GM19467 (cell line): ENCODE measurements at regions not wholly inside any gene's neighbourhood (a gene's known extent, or its start where the extent isn't known, plus 50 kb on each side); places are given as distances from the start of the nearest gene placed in this dataset.

ENCODE experiments used
- ATAC-seq: cut with Tn5 transposase; IDR thresholded peaks from one replicate; pipeline ENCODE4 v1.9.1; 2021; ENCODE audit warnings: mild to moderate bottlenecking, moderate library complexity; ENCODE audit not compliant: unreplicated experiment

DNA sequence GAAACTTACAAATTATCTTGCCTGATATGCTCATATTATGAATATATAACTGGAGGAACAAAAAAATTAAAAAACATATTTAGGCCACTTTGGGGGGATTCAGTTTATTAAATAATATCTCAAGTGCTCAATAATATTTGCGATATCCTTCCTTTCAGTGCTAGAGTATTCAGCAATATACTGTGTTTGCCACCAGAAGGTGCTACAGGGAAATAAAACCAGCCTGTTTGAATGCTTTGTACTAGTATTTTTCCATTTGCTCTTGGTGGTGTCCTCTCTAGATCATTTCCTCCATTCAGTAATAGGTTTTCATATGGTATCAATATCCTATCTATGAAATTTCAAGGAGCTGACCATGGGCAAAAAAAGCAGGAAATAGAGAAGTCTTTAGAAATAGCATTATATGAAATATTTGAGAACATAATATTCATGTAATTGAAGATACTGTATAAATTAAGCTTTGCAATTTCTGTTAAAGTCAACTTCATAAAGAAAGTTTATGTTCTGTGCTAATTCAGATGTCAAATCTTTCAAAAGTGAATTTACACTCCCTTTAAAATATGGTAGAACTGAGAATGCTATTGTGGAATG lies 106.2 kb upstream of the NAV3 start:
- no peak for ATAC-seq

DNA sequence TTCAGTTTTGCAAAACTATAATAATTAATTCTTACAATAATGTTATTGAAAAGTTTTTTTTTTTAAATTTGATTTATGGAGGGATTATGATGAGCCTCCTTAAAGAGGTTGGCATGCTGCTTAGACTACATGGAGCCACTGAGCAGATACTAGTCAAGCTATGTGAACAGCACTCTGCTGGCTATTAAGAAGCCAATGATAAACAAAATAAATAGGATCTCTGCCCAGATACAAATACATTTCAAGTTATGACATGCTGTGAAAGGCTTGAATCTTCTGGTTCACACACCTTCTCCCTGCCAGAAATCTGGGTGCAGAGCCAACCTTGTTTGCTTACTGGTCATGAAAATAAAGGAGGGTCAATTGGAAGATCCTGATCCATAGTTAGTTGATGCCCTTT lies 107.4 kb upstream of the NAV3 start:
- ATAC-seq = no peak

DNA sequence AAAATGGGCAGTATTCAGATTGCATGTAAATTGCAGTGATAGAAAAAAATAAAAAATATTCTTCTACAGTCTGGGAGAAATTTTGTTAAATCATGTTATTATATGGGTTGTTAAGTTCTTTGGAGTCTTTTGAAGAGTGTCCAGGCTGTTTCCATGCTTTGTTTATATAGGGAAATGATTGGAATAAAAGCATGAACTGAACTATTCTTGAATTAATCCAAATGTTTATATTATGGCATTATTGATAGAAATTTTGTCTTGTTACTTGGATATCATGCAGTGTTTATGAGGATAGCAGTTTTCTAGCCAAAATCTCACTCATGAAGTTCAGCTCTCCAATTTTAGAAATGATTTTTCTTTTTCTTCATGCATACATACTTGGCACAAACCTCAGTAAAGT lies 108.2 kb upstream of the NAV3 start:
- no peak for ATAC-seq

DNA sequence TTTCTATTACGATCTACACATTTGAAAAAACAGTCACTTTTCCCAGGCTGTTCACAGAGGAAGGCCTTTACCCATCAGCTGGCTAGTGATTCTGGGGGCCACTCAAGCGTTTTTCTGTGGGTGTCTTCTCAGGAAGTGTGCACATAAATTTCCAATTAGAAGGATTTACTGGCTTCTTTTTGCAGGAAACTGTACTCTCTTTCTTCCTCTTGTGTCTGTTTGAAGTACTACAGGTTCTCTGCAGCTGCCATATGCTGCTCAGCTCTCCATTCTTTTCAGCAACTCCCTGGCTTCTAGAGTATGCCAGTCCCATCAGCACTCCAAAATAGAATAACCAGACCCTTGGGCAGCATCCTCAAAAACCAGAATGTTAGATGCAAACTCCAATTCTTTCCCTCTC lies 110.4 kb upstream of the NAV3 start:
- ATAC-seq = no peak

DNA sequence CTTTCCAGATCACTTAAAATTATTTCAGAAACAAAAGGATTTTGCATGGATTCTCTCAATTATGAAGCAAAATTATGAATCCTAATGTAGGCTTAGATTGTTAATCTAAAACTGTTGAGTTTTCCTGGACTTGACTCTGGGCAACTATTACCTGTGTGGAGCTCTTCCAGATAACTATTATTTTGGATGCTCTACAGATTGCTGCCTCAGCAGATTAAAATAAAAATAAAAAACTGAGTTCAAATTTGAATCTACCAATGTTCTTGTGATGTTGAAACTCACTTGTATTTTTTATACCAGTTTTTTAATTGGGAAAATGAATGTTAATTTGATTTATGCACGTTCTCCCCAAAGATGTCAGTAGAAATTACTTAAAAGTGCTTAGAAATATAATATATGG lies 120.5 kb upstream of the NAV3 start:
- no peak for ATAC-seq

DNA sequence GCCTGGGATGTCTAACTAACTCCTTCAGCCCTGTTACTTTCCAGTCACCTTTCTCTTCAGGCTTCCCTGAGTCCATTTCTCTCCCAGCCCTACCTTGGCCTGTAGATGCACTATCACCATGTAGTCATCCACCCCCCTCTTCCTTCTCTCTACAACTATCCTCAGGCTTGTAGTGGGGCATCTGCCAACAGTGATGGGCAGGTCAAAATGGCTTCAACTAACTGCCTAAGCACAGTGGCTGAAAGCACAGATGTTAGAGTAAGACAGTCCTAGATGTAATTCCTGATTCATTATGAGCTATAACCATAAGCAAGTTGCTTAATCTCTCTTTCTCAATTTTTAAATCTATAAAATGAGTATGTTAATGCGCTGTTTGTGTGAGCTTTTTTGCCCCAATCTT lies 133.6 kb upstream of the NAV3 start:
- no peak for ATAC-seq

DNA sequence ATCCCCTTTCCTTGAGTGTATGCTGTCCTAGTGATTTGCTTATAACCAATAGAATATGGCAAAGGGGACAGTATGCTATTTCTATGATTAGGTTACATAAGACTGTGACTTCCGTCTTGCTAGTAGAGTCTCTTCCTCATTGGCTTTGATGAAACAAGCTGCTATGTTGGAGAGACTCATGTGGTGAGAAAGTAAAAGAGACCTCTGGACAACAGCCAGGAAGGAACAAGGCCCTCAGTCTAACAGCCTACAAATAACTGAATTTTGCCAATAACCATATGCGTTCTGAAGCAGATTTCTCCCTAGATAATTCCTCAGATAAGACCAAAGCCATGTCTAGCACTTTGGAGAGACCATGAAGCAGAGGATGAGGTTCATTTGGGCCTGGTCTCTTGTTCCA lies 134.5 kb upstream of the NAV3 start:
- ATAC-seq = no peak

DNA sequence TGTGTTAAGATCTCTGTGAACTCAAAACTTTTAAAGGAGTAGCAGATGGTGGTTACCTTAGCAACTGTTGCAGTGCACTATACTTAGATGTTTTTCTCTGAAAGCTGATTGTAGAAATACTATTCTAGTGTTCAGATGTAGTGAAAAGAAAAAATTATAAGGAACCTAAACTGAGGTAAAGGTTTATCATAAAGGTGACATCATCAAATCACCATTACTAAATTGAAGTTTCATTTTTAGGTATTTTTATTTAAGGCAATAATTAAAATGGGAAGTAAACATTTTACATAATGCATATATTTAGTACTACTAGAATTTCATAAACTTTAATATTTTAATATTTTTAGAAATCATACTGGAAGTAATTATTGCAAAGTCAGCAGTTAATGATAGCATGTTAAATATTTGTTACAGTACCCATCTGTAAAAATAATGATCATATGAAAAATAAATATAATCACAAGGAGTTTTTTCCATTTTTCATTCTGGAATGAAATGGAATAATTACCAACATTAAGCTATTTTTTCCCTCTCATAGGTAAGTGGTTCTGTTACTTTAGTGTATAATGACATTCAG lies 141.1 kb upstream of the NAV3 start:
- ATAC-seq = no peak

DNA sequence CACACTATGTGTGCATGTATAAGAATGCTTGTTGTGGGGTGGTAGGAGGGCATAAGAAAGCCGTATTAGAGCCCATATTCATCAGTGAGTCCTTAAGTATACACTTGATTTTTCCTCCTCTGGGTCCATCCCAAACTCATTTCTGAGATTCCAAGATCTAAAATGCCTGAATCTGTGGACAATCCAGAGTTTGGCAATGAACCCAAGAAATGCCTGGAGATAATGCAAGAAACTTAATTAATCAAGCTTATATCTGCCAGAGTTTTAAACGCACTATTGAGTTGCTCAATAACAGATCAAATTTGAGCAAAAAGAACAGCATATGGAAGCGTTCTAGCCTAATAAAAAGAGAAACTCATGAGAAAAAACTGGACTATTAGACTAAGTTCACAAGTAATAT lies 143.4 kb upstream of the NAV3 start:
- ATAC-seq = no peak

DNA sequence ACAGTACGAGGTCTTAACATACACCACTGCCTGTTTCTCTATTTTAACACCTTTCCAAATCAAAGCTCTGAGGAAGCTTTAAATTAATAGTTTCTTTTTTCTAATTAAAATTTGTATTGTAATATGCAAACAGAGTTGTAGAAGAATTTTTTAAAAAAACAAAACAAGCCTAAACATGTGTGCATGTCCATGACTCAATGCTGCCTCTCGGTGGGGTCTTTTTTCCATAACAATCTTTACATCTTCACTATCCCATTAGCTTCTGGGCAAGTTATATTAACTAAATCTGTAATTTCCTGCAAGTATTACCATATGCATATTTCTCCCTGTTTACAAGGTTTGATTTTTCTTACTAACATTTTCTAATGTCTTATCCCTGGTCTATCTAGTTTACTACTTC lies 143.9 kb upstream of the NAV3 start:
- ATAC-seq = no peak

DNA sequence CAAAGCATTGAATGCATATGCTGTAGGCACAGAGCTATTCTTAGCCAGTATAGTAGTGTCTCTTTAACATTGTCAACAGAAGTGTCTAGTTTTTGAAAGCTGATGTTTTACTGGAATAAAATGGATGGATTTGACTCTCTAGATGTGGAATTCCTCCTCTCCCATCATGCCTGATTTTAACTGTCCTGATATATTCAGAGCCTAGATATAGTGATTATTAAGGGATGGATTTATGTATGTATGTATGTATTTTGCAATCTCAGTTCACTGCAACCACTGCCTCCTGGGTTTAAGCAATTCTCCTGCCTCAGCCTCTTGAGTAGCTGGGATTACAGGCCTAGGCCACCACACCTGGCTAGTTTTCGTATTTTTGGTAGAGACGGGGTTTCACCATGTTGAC lies 144.8 kb upstream of the NAV3 start:
- no peak for ATAC-seq

DNA sequence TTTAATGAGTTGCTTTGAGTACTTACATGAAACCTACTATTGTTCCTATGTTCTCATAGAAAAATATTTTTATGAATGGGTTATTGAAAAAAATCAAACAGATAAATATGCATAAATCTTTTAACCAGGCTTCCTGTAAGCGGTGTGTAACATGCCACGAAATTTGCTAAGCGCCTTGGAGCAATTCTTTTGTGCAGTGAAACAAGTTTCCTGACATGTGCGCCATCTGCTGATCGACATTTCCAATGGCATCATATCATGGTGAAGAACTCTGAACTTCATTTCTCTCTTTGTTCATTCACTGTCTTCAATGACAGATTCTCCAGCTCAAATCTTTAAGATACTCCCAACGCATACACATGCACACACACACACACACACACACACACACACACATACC lies 145.6 kb upstream of the NAV3 start:
- peak; percentile 89 for ATAC-seq

DNA sequence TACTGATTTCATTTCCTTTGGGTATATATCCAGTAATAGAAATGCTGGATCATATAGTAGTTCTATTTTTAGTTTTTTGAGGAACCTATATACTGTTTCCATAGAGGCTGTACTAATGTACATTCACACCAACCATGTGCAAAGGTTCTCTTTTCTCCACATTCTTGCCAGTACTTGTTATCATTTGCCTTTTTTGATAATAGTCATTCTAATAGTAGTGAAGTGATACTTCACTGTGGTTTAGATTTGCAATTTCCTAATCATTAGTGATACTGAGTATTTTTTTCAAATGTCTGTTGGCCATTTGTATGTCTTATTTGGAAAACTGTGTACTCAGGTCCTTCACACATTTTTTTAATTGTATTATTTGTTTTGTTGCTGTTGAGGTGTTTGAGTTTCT lies 148.2 kb upstream of the NAV3 start:
- ATAC-seq = no peak

DNA sequence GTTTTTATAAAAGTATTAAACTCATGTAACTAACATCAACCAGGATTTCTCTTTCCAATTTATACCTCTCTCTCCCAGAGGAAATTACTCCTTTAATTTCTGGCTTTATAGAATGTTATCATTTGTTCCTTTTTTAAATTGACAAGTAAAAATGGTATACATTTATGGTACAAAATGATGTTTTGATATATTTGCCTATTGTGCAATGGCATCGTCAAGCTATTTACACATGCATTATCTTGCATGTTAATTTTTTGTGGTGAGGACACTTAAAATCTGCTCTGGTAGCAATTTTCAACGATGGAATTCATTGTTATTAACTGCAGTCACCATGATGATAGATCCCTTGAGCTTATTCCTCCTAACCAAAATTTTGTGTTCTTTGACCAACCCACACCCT lies 149.0 kb upstream of the NAV3 start:
- ATAC-seq = no peak

DNA sequence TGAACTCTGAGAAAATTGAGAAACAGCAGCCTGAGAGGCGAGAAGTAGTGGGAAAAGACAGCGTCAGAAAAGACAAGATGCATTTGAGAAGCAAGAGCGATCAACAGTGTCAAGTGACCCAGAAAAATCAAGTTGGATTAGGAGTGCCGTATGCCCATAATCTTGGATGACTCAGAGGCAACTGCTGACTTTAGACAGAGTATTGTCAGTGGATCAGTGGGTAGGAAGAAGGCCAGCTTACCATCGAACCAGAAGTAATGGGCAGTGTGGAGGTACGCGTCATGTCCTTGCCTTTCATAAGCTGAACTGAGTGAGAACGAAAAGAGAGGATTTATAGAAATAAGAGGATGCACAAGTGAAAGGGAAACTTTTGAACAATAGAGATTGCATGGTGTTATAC lies 151.0 kb upstream of the NAV3 start:
- ATAC-seq = no peak

DNA sequence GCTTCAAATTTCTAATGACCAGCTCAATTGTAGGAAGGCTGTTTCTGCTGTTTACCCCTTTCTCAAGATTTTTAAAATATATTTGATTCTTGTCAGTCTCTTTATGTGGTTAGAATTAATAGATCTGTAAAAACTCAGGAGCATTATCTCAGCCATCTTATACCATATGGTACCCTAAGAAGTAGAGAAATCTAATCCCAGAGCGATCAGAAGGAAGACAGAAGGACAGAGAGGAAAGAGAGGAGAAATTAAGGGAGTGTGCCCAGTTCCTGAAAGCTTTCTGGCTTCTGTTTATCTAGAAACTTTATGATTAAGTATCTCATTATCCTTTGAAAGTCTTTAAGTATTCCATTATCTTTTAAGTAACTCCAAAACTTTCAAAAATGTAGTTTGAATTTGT lies 152.1 kb upstream of the NAV3 start:
- ATAC-seq = no peak

DNA sequence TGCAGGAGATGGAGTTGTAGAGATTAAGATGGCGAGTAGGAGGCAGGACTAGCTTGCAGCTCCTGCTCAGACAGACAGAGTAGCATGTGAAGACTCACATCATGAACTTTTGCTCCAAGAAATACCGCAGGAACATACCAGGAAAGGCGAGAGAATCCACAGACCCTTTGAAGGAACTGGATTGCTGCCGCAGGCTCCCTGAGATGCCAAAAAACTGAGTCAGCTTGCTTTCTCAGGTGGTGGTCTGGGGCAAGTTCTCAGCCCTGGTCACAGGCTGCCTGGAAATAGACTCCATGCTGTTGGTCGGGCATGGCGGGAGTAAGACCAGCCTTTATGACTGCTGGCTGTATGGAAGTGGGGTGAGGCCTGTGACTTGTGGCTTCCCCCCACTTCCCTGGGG lies 163.6 kb upstream of the NAV3 start:
- no peak for ATAC-seq

DNA sequence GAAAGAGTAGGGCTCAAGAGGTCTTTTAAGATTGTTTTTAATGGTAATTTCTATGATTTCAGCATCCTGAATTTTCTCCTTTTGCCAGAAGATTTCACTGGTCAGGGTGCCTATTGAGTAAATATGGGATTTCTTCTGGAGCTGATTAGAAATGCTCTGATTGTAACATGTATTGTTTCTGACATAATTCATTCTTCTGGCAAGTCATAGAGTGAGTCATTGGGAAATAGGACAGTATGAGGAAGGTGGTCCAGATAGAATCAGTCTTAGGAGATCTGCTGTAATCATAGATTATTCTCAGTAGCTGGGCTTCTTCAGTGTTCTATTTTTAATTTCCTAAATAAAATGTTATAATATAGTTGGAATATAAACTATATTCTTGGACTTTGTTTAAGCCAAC lies 182.0 kb upstream of the NAV3 start:
- ATAC-seq = no peak

DNA sequence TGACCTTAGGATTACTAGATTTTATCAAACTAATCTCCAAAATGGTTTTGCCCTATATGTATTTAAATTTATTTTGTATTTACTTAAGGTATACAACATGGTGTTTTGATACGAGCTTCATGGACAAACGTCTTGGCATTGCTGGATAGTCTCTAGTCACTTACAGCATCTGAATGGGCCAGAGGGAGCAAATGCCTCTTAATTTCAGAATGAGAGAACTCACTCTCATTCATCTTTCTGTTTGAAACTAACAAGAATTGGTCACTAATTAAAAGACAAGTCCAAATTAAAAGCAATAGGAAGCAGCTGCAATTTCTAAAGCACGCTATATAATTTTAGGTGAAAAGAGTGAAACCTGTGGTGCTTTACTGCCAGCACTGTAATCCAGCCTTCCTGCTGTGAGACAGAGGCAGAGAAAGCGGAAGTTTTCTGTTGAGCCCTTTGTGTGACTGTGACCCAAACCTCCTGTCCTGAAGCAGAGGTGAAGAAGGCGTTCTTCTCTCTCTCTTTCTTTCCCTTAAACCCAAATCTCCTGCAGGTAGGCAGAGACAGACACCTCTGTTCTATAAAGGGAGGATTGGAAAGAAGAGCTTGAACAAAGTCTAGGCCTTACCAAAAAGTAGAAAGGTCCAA lies 184.6 kb upstream of the NAV3 start:
- peak; percentile 90 for ATAC-seq

DNA sequence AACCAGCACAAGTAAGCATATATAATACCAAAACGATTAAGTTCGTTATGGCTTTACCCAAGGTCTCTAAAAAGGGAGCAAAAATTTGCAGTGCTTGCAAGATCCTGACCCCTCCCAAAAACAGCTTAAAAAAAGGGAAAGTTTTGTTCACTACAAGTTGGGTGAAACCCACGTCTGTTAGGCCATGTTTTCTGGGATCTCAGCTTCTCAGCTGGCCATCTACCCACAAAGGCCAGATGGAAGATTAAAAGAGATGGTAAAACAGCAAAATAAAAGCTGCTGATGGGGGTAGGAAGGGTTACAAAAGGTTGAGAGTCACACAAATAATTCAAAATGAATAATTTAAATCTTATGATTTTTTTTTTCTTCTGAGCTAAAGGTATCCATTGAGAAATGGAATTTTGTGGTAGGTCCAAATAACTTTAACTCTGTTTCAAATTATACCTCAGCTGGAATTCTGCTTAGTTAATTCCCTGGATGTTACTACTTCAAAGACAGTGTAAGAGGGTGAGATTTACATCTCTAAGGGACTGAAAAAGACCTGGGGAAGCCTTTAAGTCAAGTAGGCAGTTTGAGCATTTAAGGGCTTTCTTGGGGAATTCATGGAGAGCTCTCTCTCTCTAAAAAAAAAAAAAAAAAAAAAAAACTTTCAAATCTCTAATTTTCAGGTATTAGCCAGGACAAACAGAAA lies 185.6 kb upstream of the NAV3 start:
- no peak for ATAC-seq

DNA sequence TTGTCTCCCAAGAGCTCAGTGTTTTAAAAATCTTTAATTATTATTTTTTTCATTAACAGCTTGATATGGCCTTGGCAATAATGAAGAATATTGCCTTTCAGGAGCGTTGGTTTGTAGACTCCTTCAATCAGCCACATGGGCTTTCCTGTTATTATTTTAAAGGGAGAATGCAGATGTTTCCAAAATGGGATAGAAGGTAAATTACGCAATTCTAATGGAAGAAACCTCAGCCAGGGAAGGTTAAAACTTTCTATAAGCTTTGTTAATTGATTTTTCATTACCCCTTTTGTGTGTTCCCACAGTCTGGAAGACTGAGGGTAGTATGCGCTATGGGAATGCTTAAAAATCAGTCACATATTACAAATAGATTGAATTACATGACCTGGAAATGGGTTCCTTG lies 188.4 kb upstream of the NAV3 start:
- no peak for ATAC-seq

DNA sequence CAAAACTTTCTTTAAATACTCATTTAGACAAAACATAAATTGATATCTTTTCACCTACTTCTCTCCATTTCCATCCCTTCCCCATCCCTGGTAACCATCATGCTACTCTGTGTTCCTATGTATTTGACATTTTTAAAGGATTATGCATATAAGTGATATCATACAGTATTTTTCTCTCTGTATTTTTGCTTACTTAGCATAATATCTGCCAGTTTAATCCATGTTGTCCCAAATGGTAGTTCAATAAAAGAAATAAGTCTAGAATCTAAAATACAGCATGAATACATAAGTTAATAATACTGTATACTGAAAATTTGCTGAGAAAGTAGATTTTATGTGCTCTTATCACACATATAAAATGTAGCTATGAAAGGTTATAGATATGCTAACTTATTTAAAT lies 190.3 kb upstream of the NAV3 start:
- no peak for ATAC-seq
